ENCODE measurements at regions not wholly inside any gene's neighbourhood (a gene's known extent, or its start where the extent isn't known, plus 50 kb on each side); places are given as distances from the start of the nearest gene placed in this dataset.

- TF ChIP-seq, protein P1, sequence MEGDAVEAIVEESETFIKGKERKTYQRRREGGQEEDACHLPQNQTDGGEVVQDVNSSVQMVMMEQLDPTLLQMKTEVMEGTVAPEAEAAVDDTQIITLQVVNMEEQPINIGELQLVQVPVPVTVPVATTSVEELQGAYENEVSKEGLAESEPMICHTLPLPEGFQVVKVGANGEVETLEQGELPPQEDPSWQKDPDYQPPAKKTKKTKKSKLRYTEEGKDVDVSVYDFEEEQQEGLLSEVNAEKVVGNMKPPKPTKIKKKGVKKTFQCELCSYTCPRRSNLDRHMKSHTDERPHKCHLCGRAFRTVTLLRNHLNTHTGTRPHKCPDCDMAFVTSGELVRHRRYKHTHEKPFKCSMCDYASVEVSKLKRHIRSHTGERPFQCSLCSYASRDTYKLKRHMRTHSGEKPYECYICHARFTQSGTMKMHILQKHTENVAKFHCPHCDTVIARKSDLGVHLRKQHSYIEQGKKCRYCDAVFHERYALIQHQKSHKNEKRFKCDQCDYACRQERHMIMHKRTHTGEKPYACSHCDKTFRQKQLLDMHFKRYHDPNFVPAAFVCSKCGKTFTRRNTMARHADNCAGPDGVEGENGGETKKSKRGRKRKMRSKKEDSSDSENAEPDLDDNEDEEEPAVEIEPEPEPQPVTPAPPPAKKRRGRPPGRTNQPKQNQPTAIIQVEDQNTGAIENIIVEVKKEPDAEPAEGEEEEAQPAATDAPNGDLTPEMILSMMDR (IDR thresholded peaks at IDR 0.05; ENCODE audit: extremely low read depth in 1 of 2, insufficient read depth in 1 of 2, low read depth in 1 of 2, low read length in 2 of 2) = no peak
- TF ChIP-seq FOS (IDR thresholded peaks at IDR 0.05; ENCODE audit: borderline replicate concordance, insufficient read depth, low read length) (peak; percentile 79), MAX (IDR thresholded peaks at IDR 0.05; ENCODE audit: insufficient read depth, insufficient read length) (no peak), POLR2AphosphoS5 (IDR thresholded peaks at IDR 0.05; ENCODE audit: insufficient read depth, low read depth, low read length) (peak; percentile 57), POLR2A (IDR thresholded peaks at IDR 0.05; ENCODE audit: low read depth, low read length) (no peak), EZH2 (IDR thresholded peaks at IDR 0.05; ENCODE audit: borderline replicate concordance, low read depth, low read length, severe bottlenecking) (no peak), JUN (IDR thresholded peaks at IDR 0.05; ENCODE audit: borderline replicate concordance, insufficient read depth, insufficient read length, low read depth) (peak; percentile 87), MYC (IDR thresholded peaks at IDR 0.05; ENCODE audit: low read depth, low read length) (no peak)
Measured at GRCh38 chr11:103532133-103532788, 423.0 kb downstream of the DYNC2H1 start.
